OCI-LY7 (cell line): ENCODE measurements at regions not wholly inside any gene's neighbourhood (a gene's known extent, or its start where the extent isn't known, plus 50 kb on each side); places are given as distances from the start of the nearest gene placed in this dataset.

Experiments used
- CTCF ChIP-seq: fragments of 200-600 bp; sonication (generic); conservative IDR thresholded peaks from 2 replicates; pipeline ENCODE4 v1.5.1; 2014; ENCODE audit warnings: mild to moderate bottlenecking, antibody characterized with exemption, low read length, moderate library complexity, mixed read lengths
- EZH2phosphoT487 ChIP-seq: fragments of 200-600 bp; sonication (generic); IDR thresholded peaks from 2 replicates; pipeline ENCODE4 v1.6.1; 2018; ENCODE audit warnings: low read depth, borderline replicate concordance, mild to moderate bottlenecking, mixed run types, antibody characterized with exemption, low read length, moderate library complexity, mixed read lengths

GRCh38 chr2:174673876-174674275 is 76.3 kb upstream of the WIPF1 start:
- TF ChIP-seq CTCF, result no peak
- TF ChIP-seq EZH2phosphoT487, result no peak
